Kidney tubule cell (primary cell): ENCODE measurements at regions not wholly inside any gene's neighbourhood (a gene's known extent, or its start where the extent isn't known, plus 50 kb on each side); places are given as distances from the start of the nearest gene placed in this dataset.

Experiments used
- DNase-seq: peaks from one replicate; pipeline ENCODE4 v3.0.0-alpha.2; 2018; ENCODE audit warnings: low spot score

GRCh38 chr10:9762966-9763656 lies 1254.6 kb upstream of the CELF2 start:
- DNase-seq = no peak

- no peak for DNase-seq
Observed at GRCh38 chr10:9766762-9767161, 1250.9 kb upstream of the CELF2 start.

GRCh38 chr10:9781666-9782065 lies 1236.0 kb upstream of the CELF2 start:
- DNase-seq = peak; percentile 28

- DNase-seq = peak; percentile 62
Observed at GRCh38 chr10:9786101-9786500, 1231.6 kb upstream of the CELF2 start.

GRCh38 chr10:9786576-9786975 lies 1231.1 kb upstream of the CELF2 start:
- DNase-seq = peak; percentile 63

- DNase-seq = no peak
Observed at GRCh38 chr10:9789996-9790395, 1227.7 kb upstream of the CELF2 start.

DNA sequence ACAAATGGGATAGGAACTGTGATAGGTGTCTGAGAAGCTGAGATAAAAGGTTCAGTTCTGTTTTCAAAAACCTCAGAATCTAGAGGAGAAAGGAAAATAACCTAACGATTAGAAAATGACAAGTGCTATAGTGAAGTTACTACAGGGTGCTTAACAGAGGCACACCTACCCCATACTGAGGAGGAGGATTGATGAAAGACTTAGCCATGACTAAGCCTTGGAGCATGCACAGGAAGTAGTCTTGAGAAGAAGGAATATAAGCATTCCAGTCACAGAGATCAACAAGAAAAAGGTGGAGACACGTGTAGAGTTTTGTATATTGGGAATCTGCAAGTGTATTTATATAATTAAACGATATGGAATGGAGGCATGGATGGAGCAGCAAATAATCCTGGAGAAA lies 1225.5 kb upstream of the CELF2 start:
- peak; percentile 48 for DNase-seq

GRCh38 chr10:9796564-9796963 lies 1221.1 kb upstream of the CELF2 start:
- DNase-seq = no peak

DNA sequence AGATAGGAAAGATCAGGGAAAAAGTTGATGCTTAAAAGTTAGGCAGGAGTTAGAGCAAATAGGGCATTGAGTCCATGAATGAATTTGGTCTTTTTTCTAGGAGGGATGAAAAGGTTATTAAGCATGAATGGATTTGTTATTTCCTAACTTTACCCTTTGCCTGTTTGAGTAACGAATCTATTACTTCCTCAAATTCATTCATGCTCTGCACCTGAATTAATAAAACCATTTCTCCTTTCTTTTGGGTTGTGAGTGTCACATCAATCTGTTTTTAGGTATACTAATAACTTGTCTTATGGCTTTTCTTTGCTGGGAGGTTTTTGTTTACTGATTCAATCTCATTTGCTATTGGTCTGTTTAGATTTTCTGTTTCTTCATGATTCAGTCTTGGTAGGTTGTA lies 1217.7 kb upstream of the CELF2 start:
- no peak for DNase-seq

- no peak for DNase-seq
Observed at GRCh38 chr10:9800571-9800970, 1217.1 kb upstream of the CELF2 start.

DNA sequence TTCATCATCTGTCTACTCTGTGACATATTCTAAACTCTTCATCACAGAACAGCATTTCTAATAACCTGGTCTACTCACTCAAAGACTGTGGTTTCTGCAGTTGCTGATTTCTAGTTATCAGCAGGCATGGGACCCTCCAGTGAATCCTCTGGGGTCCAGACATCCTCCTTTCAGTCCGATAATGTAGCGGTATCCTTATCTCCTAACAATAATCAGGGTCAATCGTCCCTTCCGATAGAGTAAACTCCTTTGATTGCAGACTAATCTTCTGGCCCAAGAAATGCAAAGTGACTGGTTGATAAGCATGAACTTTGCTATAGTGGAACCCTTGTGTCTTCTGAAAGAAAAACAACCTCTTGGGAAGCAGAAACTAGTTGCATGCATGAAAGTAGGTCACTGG lies 1209.8 kb upstream of the CELF2 start:
- DNase-seq = no peak

- no peak for DNase-seq
Observed at GRCh38 chr10:9811601-9812000, 1206.1 kb upstream of the CELF2 start.

GRCh38 chr10:9814285-9814864 lies 1203.3 kb upstream of the CELF2 start:
- peak; percentile 13 for DNase-seq

DNA sequence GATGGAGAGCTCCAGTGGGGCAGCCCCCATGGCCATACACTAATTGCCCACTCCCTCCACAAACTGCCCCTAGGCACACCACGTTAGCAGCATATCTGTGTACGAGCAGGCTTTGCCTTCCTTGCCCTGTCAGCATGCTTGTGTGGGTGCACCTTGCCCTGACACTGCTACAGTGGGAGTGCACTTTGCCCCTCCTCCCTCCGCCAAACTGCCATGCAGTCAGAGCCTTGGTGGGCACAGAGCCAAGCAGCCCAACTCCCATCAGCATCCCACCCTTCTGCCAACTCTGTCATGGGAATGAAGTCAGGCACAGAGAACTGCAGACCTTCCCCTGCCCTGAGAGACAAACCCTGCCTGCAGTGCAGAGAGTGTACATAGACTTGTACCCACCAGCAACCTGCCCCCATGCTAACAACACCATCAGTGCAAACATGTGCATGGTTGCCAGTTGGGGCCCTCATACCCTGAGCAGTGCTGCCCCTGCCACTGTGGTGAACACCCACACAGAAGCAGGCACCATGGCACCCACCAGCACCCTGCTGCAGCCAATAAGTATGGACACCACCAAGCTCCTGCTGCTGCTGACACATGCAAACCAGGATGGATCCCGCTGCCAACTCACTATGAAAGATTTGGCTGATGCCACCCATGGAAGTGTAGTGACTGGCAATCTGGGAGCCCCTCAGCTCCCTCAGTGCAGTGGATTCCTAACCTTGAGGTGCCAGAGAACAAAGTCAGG lies 1197.7 kb upstream of the CELF2 start:
- DNase-seq = no peak

DNA sequence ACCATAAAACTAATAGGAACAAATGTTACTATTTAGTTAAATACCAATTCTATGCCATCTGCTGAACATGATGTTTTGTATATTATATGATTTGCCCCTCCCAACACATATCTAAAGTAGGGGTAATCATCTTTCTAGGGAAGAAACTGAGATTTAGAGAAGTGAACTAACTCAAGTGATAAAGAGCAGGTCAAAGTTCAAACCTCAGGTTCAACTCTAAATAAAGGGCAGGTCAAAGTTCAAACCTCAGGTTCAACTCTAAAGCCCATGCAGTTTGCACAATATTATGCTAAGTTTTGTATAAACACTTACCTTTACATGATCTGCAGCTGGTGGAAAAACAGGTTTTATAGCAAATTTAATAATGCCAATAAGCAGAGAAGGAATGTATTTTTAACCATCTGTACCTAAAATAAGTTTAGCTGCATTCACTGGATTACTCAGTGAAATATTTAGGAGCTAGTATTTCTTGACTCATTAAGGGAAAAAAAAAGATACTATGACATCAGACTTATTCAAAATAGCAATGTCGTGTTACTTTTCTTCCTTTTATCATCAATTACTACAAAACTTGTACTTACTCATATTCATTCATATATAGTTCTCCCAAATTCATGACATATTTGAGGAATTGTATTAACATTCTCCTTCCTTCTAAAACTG lies 1194.3 kb upstream of the CELF2 start:
- DNase-seq = peak; percentile 8

GRCh38 chr10:9824631-9825071 lies 1193.0 kb upstream of the CELF2 start:
- DNase-seq = peak; percentile 89

GRCh38 chr10:9825491-9826018 lies 1192.1 kb upstream of the CELF2 start:
- DNase-seq = no peak

DNA sequence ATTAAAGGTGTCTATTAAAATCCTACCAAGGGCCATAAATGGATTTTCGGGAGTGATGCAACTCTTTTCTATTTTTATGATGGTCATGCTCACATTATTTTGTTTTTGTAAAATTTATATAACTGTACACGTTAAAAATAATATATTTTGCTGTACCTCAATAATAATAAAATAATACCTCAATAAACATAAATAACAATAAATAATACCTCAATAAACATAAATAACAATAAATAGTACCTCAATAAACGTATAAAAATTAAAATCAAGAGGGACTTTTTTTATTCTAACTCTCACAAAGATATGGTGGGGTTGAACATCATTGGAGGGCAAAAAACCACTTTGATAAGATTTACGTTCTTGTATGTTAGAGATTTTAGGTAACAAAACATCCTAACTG lies 1189.6 kb upstream of the CELF2 start:
- DNase-seq = no peak

- no peak for DNase-seq
Observed at GRCh38 chr10:9833942-9834341, 1183.7 kb upstream of the CELF2 start.

- DNase-seq = no peak
Observed at GRCh38 chr10:9834434-9834833, 1183.2 kb upstream of the CELF2 start.

DNA sequence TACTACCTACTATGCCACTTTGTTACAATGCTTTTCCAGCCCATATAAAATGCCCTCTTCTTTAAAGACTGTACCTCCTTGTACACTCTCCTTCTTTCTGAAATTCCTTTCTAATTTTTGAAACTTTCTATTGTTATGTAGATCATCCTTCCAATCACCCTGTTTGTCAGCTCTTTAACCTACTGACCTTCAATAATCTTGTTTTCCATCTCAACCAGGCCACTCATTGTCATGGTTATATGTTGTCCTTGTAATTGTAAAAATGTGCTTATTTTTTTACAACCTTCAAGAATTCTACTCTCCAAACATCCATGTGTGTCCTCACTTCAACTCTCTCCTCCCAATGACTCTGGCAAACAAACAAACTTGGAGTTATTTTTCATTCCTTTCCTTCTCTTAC lies 1172.6 kb upstream of the CELF2 start:
- DNase-seq = no peak

DNA sequence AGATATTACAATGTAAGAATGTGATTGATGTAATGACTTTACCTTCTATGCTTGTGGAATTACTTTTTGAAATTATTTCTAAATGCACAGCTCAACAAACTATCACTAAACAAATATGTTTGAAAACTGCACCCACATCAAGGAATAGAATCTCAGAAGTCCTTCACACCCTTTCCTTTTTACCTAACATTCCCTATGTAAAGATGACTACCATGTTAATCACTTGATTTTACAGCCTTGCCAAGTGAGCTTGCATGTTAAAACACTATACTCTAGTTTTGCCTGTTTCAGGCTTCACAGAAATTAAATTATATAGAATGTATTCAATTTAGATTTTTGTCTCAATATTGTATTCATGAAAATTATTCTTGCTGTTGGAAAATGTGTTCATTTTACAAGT lies 1169.4 kb upstream of the CELF2 start:
- DNase-seq = no peak

GRCh38 chr10:9848981-9849380 lies 1168.7 kb upstream of the CELF2 start:
- DNase-seq = peak; percentile 13
